B cell (primary cell): ENCODE measurements at regions not wholly inside any gene's neighbourhood (a gene's known extent, or its start where the extent isn't known, plus 50 kb on each side); places are given as distances from the start of the nearest gene placed in this dataset.

Experiments used
- ATAC-seq: fragments of 200-7000 bp; cut with Tn5 transposase; one replicate; pipeline ENCODE4 v1.10.0; 2021; ENCODE audit warnings: low read depth, mild to moderate bottlenecking, moderate number of reproducible peaks, moderate library complexity
- CTCF ChIA-PET: fragments of 350-600 bp; sonication (Branson Sonifier 250); formaldehyde crosslinking; loops from one replicate; lab custom pipeline; 2021; ENCODE audit warnings: antibody characterized with exemption, inconsistent platforms; lab: Charles Lee
- POLR2A ChIA-PET: fragments of 350-600 bp; sonication (Branson Sonifier 250); formaldehyde crosslinking; loops from one replicate; lab custom pipeline; 2021; ENCODE audit warnings: antibody characterized with exemption; lab: Charles Lee
- DNase-seq: peaks from one replicate; pipeline ENCODE4 v3.0.0; 2013
- H2AFZ ChIP-seq: 2 replicates; pipeline ENCODE4 v1.6.1; 2012; ENCODE audit warnings: mild to moderate bottlenecking, low read depth, low read length; ENCODE audit not compliant: insufficient read depth, poor library complexity, severe bottlenecking
- H3K27ac ChIP-seq, 2 donors: 1 replicate in 1 of 2; 2 replicates in 1 of 2; pipeline ENCODE4 v1.5.1; 2012 to 2013; ENCODE audit warnings: low read length in 2 of 2, mild to moderate bottlenecking in 2 of 2, moderate library complexity in 1 of 2
- H3K27me3 ChIP-seq, 4 experiments: fragments of 200-600 bp in 1 of 4; sonication (generic) in 1 of 4; replicated peaks in 1 of 4; 1 replicate in 2 of 4; 2 replicates in 2 of 4; pipeline versions ENCODE4 v1.6.1 to v1.7.0; 2013 to 2016; ENCODE audit warnings: low read length in 3 of 4, mild to moderate bottlenecking in 2 of 4, mixed read lengths in 1 of 4, moderate library complexity in 1 of 4; ENCODE audit not compliant: insufficient read depth in 4 of 4, control insufficient read depth in 3 of 4; ENCODE audit errors: control extremely low read depth in 1 of 4
- H3K36me3 ChIP-seq, 2 experiments: replicated peaks in 1 of 2; 1 replicate in 1 of 2; 2 replicates in 1 of 2; pipeline versions ENCODE4 v1.6.1 to v1.7.1; 2013; ENCODE audit warnings: low read length in 1 of 2; ENCODE audit not compliant: insufficient read depth in 2 of 2, control insufficient read depth in 1 of 2; ENCODE audit errors: control extremely low read depth in 1 of 2, extremely low read depth in 1 of 2
- H3K4me1 ChIP-seq, 2 donors: fragments of 200-600 bp in 1 of 2; sonication (generic) in 1 of 2; 1 replicate in 1 of 2; 2 replicates in 1 of 2; pipeline versions ENCODE4 v1.5.1 to v1.6.1; 2013 to 2017; ENCODE audit warnings: low read length in 2 of 2; ENCODE audit not compliant: control insufficient read depth in 2 of 2, insufficient read depth in 2 of 2
- H3K4me2 ChIP-seq: replicated peaks from 2 replicates; pipeline ENCODE3; 2012; ENCODE audit warnings: mild to moderate bottlenecking, low read depth, low read length; ENCODE audit not compliant: poor library complexity, severe bottlenecking
- H3K4me3 ChIP-seq, 5 experiments: fragments of 200-600 bp in 1 of 5; sonication (generic) in 1 of 5; 1 replicate in 3 of 5; 2 replicates in 2 of 5; pipeline versions ENCODE4 v1.5.1 to v1.7.0; 2011 to 2016; ENCODE audit warnings: low read length in 4 of 5, mild to moderate bottlenecking in 4 of 5, low read depth in 2 of 5, control low read depth in 1 of 5, moderate library complexity in 1 of 5; ENCODE audit not compliant: insufficient read depth in 1 of 5; ENCODE audit errors: control extremely low read depth in 1 of 5, extremely low read depth in 1 of 5
- H3K79me2 ChIP-seq: fragments of 200-600 bp; sonication (generic); one replicate; pipeline ENCODE4 v1.6.0; 2016; ENCODE audit warnings: low read length; ENCODE audit not compliant: control insufficient read depth, insufficient read depth
- H3K9ac ChIP-seq: fragments of 200-600 bp; sonication (generic); 2 replicates; pipeline ENCODE4 v1.6.1; 2017; ENCODE audit warnings: mild to moderate bottlenecking, low read length, moderate library complexity
- H3K9me3 ChIP-seq, 3 donors: one replicate each; pipeline versions ENCODE4 v1.6.1 to v1.7.1; 2013; ENCODE audit warnings: low read length in 2 of 3; ENCODE audit not compliant: control insufficient read depth in 2 of 3, insufficient read depth in 1 of 3; ENCODE audit errors: control extremely low read depth in 1 of 3
- H4K20me1 ChIP-seq: 2 replicates; pipeline ENCODE4 v1.6.0; 2012; ENCODE audit warnings: mild to moderate bottlenecking, low read length; ENCODE audit not compliant: insufficient read depth, control insufficient read depth, poor library complexity, severe bottlenecking
- H3K27ac Mint-ChIP-seq: one replicate; pipeline ENCODE4 v1.8.0; 2021; ENCODE audit warnings: mixed read lengths
- H3K27me3 Mint-ChIP-seq: one replicate; pipeline ENCODE4 v1.8.0; 2021; ENCODE audit warnings: mixed read lengths
- H3K4me1 Mint-ChIP-seq: one replicate; pipeline ENCODE4 v1.8.0; 2021; ENCODE audit warnings: mixed read lengths
- H3K4me3 Mint-ChIP-seq: one replicate; pipeline ENCODE4 v1.8.0; 2021; ENCODE audit warnings: mixed read lengths
- H3K9me3 Mint-ChIP-seq: one replicate; pipeline ENCODE4 v1.8.0; 2022; ENCODE audit warnings: mixed read lengths; ENCODE audit not compliant: insufficient read depth
- EZH2 ChIP-seq: IDR thresholded peaks from 2 replicates; pipeline ENCODE4 v1.6.1; 2012; ENCODE audit warnings: borderline replicate concordance, low read depth, mild to moderate bottlenecking, moderate library complexity, low read length; ENCODE audit not compliant: insufficient read depth, poor library complexity, severe bottlenecking
- WGBS: methylation state at CpG from one replicate; pipeline ENCODE4 v1.1.5; 2013; ENCODE audit warnings: missing lambda C conversion rate; ENCODE audit not compliant: insufficient coverage; 5-methylcytosine and 5-hydroxymethylcytosine counted together
- intact Hi-C: fragments of 100-400 bp; cut with micrococcal nuclease; formaldehyde crosslinking; loops from one replicate; pipeline ENCODE4 v1.10.0; 2022
- TF ChIP-seq, protein P1 (sequence below): fragments of 200-600 bp; IDR thresholded peaks from one replicate; pipeline ENCODE4 v1.8.0; 2022; ENCODE audit warnings: antibody characterized with exemption, mild to moderate bottlenecking

DNA sequence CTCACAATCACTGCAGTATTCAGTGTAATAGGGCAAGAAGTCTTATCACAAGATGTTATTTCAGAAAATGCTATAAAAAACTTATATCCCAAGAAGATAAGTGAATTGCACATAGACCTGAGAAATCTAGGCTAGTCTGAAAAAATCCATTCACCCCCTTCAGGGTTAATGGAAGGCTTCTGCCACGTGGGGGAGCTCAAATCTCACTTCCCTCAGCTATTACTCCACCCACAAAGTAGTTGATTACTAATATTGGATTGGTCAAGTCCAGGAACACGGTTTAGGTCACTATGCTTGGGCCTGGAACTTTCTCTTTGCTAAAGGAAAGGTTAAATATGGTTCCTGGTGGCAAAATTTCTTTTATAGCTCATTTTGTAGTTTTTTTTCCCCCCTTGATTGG lies 51.2 kb upstream of the ADAM23 start:
- H3K4me3 Mint-ChIP-seq, result no peak overlapping the region
- Histone ChIP-seq H3K4me1 (no peaks in the 10 kb centered on the region), H3K4me3 (no peak overlapping the region), H3K79me2 (no peaks in the 10 kb centered on the region), H3K9ac (no peak overlapping the region), H4K20me1 (no peaks in the 10 kb centered on the region), H3K27ac (no peak overlapping the region), H3K36me3 (no peaks in the 10 kb centered on the region), H2AFZ (no peak overlapping the region), H3K4me2 (no peak overlapping the region), H3K9me3 (peaks cover 0 to 6% (median 0%) of the 10 kb centered on the region in 3 donors), H3K27me3 (no peaks in the 10 kb centered on the region)
- TF ChIP-seq, protein P1, sequence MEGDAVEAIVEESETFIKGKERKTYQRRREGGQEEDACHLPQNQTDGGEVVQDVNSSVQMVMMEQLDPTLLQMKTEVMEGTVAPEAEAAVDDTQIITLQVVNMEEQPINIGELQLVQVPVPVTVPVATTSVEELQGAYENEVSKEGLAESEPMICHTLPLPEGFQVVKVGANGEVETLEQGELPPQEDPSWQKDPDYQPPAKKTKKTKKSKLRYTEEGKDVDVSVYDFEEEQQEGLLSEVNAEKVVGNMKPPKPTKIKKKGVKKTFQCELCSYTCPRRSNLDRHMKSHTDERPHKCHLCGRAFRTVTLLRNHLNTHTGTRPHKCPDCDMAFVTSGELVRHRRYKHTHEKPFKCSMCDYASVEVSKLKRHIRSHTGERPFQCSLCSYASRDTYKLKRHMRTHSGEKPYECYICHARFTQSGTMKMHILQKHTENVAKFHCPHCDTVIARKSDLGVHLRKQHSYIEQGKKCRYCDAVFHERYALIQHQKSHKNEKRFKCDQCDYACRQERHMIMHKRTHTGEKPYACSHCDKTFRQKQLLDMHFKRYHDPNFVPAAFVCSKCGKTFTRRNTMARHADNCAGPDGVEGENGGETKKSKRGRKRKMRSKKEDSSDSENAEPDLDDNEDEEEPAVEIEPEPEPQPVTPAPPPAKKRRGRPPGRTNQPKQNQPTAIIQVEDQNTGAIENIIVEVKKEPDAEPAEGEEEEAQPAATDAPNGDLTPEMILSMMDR, result peak; percentile 39
- TF ChIP-seq EZH2, result no peak
- ChIA-PET CTCF (interaction anchor here (0.6 to 1.3 kb wide), 3 partner anchors 33 to 167 kb away, joined by 3 read pairs; no protein-coding TSS in a partner anchor), POLR2A (no interaction called here)
- intact Hi-C loops, result loop anchor here (5.0 to 10.0 kb wide), 2 partner anchors 163 to 1085 kb away; no protein-coding TSS in a partner anchor
- DNase-seq (peak; percentile 21), ATAC-seq (no peak)
- no peaks in the 10 kb centered on the region for H3K4me1 Mint-ChIP-seq
- no CpG with 5 or more reads among the region's 2 CpGs for WGBS
- H3K27ac Mint-ChIP-seq, result no peak overlapping the region
- no peaks in the 10 kb centered on the region for H3K27me3 Mint-ChIP-seq
- peaks cover 3% of the 10 kb centered on the region for H3K9me3 Mint-ChIP-seq
